Heart right ventricle (tissue), 16 donors: ENCODE measurements at regions not wholly inside any gene's neighbourhood (a gene's known extent, or its start where the extent isn't known, plus 50 kb on each side); places are given as distances from the start of the nearest gene placed in this dataset.

ENCODE experiments used
- ATAC-seq, 8 donors: fragments of 200-7000 bp; cut with Tn5 transposase; one replicate each; pipeline ENCODE4 v1.9.1; 2020; ENCODE audit warnings: mild to moderate bottlenecking in 8 of 8, moderate library complexity in 8 of 8, moderate number of reproducible peaks in 1 of 8
- DNase-seq, 2 donors: peaks; one replicate each; pipeline ENCODE4 v3.0.0-alpha.2; 2020
- H3K27ac ChIP-seq, 10 donors: fragments of 200-600 bp; sonication (generic) in 2 of 10; one replicate each; pipeline versions ENCODE4 v1.5.0 to v1.8.0; 2020 to 2022; ENCODE audit warnings: mild to moderate bottlenecking in 3 of 10
- H3K27me3 ChIP-seq, 7 donors: fragments of 200-600 bp; one replicate each; pipeline ENCODE4 v1.8.0; 2021 to 2022; ENCODE audit warnings: mild to moderate bottlenecking in 2 of 7
- H3K36me3 ChIP-seq, 9 donors: fragments of 200-600 bp; sonication (generic) in 1 of 9; one replicate each; pipeline versions ENCODE4 v1.5.0 to v1.8.0; 2020 to 2022; ENCODE audit warnings: mild to moderate bottlenecking in 2 of 9
- H3K4me1 ChIP-seq, 9 donors: fragments of 200-600 bp; sonication (generic) in 1 of 9; one replicate each; pipeline versions ENCODE4 v1.5.0 to v1.8.0; 2020 to 2022; ENCODE audit warnings: mild to moderate bottlenecking in 4 of 9
- H3K4me3 ChIP-seq, 10 donors: fragments of 200-600 bp; sonication (generic) in 2 of 10; one replicate each; pipeline versions ENCODE4 v1.5.0 to v1.8.0; 2020 to 2022; ENCODE audit warnings: mild to moderate bottlenecking in 7 of 10, moderate library complexity in 2 of 10
- H3K9me3 ChIP-seq, 11 donors: fragments of 200-600 bp in 10 of 11; sonication (generic) in 2 of 11; one replicate each; pipeline versions ENCODE4 v1.5.0 to v1.8.0; 2013 to 2022; ENCODE audit warnings: mild to moderate bottlenecking in 2 of 11, control low read depth in 1 of 11, moderate library complexity in 1 of 11
- CTCF ChIP-seq, 9 donors: fragments of 200-600 bp; sonication (generic) in 2 of 9; IDR thresholded peaks; one replicate each; pipeline versions ENCODE4 v1.5.0 to v1.8.0; 2021 to 2022; ENCODE audit warnings: antibody characterized with exemption in 9 of 9, mild to moderate bottlenecking in 5 of 9, moderate library complexity in 1 of 9
- WGBS, 2 donors: extraction: QIAGEN DNeasy Blood & Tissue Kit; methylation state at CpG; one replicate each; pipeline ENCODE4 v1.1.7; 2013; ENCODE audit warnings: inconsistent platforms in 1 of 2; 5-methylcytosine and 5-hydroxymethylcytosine counted together
- intact Hi-C, 10 donors: fragments of 100-400 bp; cut with DNase I; formaldehyde crosslinking; loops; one replicate each; pipeline versions ENCODE4 v1.11.1 to v1.14.2; 2022
- donor health status: Arrhythmogenic right ventricular cardiomyopathy.
- donor health status: ischemic (EF 13 %, LVEDD 7.1; RV severe dilation, severe dysfunction).
- donor health status: healthy with polysubstance abuse.
- donor health status: DM: no; HTN: yes; CAD: no.
- donor health status: DM: no; HTN: no; CAD: no.
- donor health status: ischemic (EF 25% LVEDD 6.9; RV normal size, moderate dysfunction).
- donor health status: ischemic (EF 25% LVEDD 5.7; RV mildly dilated, moderate dysfunction).
- donor health status: healthy.
- donor health status: DM: yes; HTN: yes; CAD: no.
- donor health status: Ischemic cardiomyopathy.
- donor health status: ischemic (EF 35%, LVEDD 5.7; RV mildly dilated, moderate dysfunction).
- donor health status: nonischemic (EF 11% LVEDD 7.7; RV severe dilation, severe dysfunction).
- donor health status: DM: yes; HTN: yes; CAD: no.
- donor health status: PGD.
- donor health status: ischemic (EF 29% LVEDD 5.4; RV normal size, mild dysfunction).
- donor health status: nonischemic (EF 23%, LVEDD 6.1; RV moderate dilation, normal function).

- no peak for TF ChIP-seq CTCF (IDR thresholded peaks at IDR 0.05)
- no peak for ATAC-seq
Observed at GRCh38 chr4:19248023-19248422, 1003.7 kb upstream of the SLIT2 start.

GRCh38 chr4:19241895-19242294 lies 1009.8 kb upstream of the SLIT2 start:
- no peak for ATAC-seq
- no peak for DNase-seq
- no peaks in the 10 kb centered on the region for H3K4me1 ChIP-seq
- intact Hi-C loops = no loop called here
- H3K36me3 ChIP-seq = no peaks in the 10 kb centered on the region
- H3K27ac ChIP-seq = no peak overlapping the region
- no peak overlapping the region for H3K4me3 ChIP-seq
- TF ChIP-seq CTCF (IDR thresholded peaks at IDR 0.05) = no peak
- H3K9me3 ChIP-seq = peaks cover 0 to 8% (median 0%) of the 10 kb centered on the region in 11 donors
- 54 to 63% methylated on average over 4 of the region's 4 CpGs for WGBS, 2 donors
- no peaks in the 10 kb centered on the region for H3K27me3 ChIP-seq

More at GRCh38 chr4:19248023-19248422, 1003.7 kb upstream of the SLIT2 start:
- H3K4me1 ChIP-seq = no peaks in the 10 kb centered on the region
- H3K9me3 ChIP-seq = peaks cover 0 to 8% (median 0%) of the 10 kb centered on the region in 11 donors
- no peaks in the 10 kb centered on the region for H3K36me3 ChIP-seq
- 70 to 79% methylated on average over 4 of the region's 4 CpGs for WGBS, 2 donors
- DNase-seq = no peak
- H3K4me3 ChIP-seq = no peak overlapping the region
- no peak overlapping the region for H3K27ac ChIP-seq
- intact Hi-C loops = no loop called here
- no peaks in the 10 kb centered on the region for H3K27me3 ChIP-seq

- Histone ChIP-seq H3K36me3 (no peaks in the 10 kb centered on the region), H3K27ac (no peak overlapping the region), H3K27me3 (no peaks in the 10 kb centered on the region), H3K4me3 (no peak overlapping the region), H3K4me1 (no peaks in the 10 kb centered on the region), H3K9me3 (no peaks in the 10 kb centered on the region)
- DNase-seq = no peak
- WGBS, 2 donors = 71 to 74% methylated on average over 2 of the region's 2 CpGs
- no peak for TF ChIP-seq CTCF (IDR thresholded peaks at IDR 0.05)
- ATAC-seq = no peak
- intact Hi-C loops = loop anchor here in 1 of 10 donors (10.0 kb wide), 1 partner anchor 1445 kb away; no protein-coding TSS in a partner anchor
Observed at GRCh38 chr4:19239565-19239964, 1012.1 kb upstream of the SLIT2 start.

GRCh38 chr4:19236473-19236872 lies 1015.2 kb upstream of the SLIT2 start:
- H3K9me3 ChIP-seq = no peaks in the 10 kb centered on the region
- DNase-seq (no peak), ATAC-seq (no peak)
- H3K27ac ChIP-seq = no peak overlapping the region
- no peak overlapping the region for H3K4me3 ChIP-seq
- no peaks in the 10 kb centered on the region for H3K27me3 ChIP-seq
- no peak for TF ChIP-seq CTCF (IDR thresholded peaks at IDR 0.05)
- 19 to 21% methylated on average over 2 of the region's 2 CpGs for WGBS, 2 donors
- intact Hi-C loops = loop anchor here in 1 of 10 donors (10.0 kb wide), 1 partner anchor 1448 kb away; no protein-coding TSS in a partner anchor
- no peaks in the 10 kb centered on the region for H3K4me1 ChIP-seq
- no peaks in the 10 kb centered on the region for H3K36me3 ChIP-seq
